Tibial nerve (tissue), 4 donors: ENCODE measurements at regions not wholly inside any gene's neighbourhood (a gene's known extent, or its start where the extent isn't known, plus 50 kb on each side); places are given as distances from the start of the nearest gene placed in this dataset.
"Not testable (repeated sequence)": the region's sequence is repeated elsewhere in the genome, so short reads cannot be mapped to it uniquely, and the experiment has no call there.

ENCODE experiments used
- DNase-seq, 2 donors: peaks; one replicate each; pipeline ENCODE4 v3.0.0-alpha.2; 2019; ENCODE audit warnings: low spot score in 2 of 2
- H3K27ac ChIP-seq, 4 donors: fragments of 200-600 bp; sonication (generic) in 3 of 4; one replicate each; pipeline ENCODE4 v1.5.1; 2017 to 2019; ENCODE audit warnings: mild to moderate bottlenecking in 1 of 4
- H3K27me3 ChIP-seq, 2 donors: fragments of 200-600 bp; sonication (generic) in 1 of 2; one replicate each; pipeline versions ENCODE4 v1.5.1 to v1.6.0; 2017 to 2019
- H3K36me3 ChIP-seq, 3 donors: fragments of 200-600 bp; sonication (generic); one replicate each; pipeline ENCODE4 v1.5.1; 2018 to 2019
- H3K4me1 ChIP-seq, 4 donors: fragments of 200-600 bp; sonication (generic) in 3 of 4; one replicate each; pipeline ENCODE4 v1.5.1; 2017 to 2019
- H3K4me3 ChIP-seq, 4 donors: fragments of 200-600 bp; sonication (generic) in 3 of 4; one replicate each; pipeline ENCODE4 v1.5.1; 2017 to 2019; ENCODE audit warnings: mild to moderate bottlenecking in 1 of 4, moderate library complexity in 1 of 4
- H3K9me3 ChIP-seq, 4 donors: fragments of 200-600 bp; sonication (generic) in 3 of 4; one replicate each; pipeline ENCODE4 v1.5.1; 2017 to 2019
- EP300 ChIP-seq, 2 donors: sonication (generic); formaldehyde crosslinking; IDR thresholded peaks; one replicate each; pipeline ENCODE4 v1.6.1; 2017; ENCODE audit warnings: antibody characterized with exemption in 2 of 2, mild to moderate bottlenecking in 1 of 2
- POLR2A ChIP-seq, 2 donors: fragments of 450-650 bp; IDR thresholded peaks; one replicate each; pipeline ENCODE4 v1.6.1; 2017; ENCODE audit warnings: antibody characterized with exemption in 2 of 2, mild to moderate bottlenecking in 2 of 2, moderate library complexity in 2 of 2
- WGBS, 2 donors: methylation state at CpG; one replicate each; pipeline ENCODE4 v1.1.5; 2018; 5-methylcytosine and 5-hydroxymethylcytosine counted together
- TF ChIP-seq, protein P1 (sequence below), 5 experiments: fragments of 200-600 bp in 3 of 5; fragments of 450-650 bp in 2 of 5; sonication (generic) in 3 of 5; IDR thresholded peaks; one replicate each; pipeline ENCODE4 v1.5.1; 2016 to 2019; ENCODE audit warnings: antibody characterized with exemption in 5 of 5, mild to moderate bottlenecking in 3 of 5, moderate library complexity in 2 of 5

DNA sequence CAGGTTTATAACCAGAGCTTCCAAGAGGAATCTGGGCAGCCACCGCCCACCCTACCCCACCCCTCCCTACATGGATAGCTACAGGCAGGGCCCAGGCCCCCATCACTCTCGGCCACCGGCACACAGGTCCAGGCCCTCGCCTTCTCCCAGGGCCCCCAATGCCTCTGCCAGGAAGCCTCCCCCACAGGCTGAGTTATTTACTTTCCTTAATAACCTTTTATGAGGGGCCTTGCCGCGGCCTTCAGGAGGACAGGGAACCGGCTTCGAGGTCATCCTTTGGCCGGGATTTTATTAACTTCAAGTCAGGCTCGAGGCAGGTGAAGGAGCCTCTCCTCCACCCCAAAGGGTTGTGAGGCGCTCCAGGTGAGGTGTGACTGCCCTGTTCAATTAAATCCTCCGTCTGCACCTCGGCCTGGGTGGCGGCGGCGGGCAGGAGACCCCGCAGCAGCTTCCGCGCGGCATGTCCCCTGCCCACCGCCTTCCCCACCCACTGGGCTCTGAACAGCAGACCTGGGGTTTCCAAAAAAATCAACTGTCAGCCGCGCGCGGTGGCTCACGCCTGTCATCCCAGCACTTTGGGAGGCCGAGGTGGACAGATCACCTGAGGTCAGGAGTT is 106.5 kb downstream of the MICALL2 start:
- Histone ChIP-seq H3K4me1 (no peaks in the 10 kb centered on the region), H3K4me3 (no peak overlapping the region), H3K36me3 (no peaks in the 10 kb centered on the region), H3K27ac (no peak overlapping the region), H3K27me3 (peaks cover 0 to 87% of the 10 kb centered on the region in 2 donors), H3K9me3 (no peaks in the 10 kb centered on the region)
- WGBS, 2 donors, result 68 to 77% methylated on average over 27 of the region's 27 CpGs
- no peak for TF ChIP-seq POLR2A (IDR thresholded peaks at IDR 0.05)
- no peak for TF ChIP-seq EP300 (IDR thresholded peaks at IDR 0.05)
- TF ChIP-seq, protein P1, sequence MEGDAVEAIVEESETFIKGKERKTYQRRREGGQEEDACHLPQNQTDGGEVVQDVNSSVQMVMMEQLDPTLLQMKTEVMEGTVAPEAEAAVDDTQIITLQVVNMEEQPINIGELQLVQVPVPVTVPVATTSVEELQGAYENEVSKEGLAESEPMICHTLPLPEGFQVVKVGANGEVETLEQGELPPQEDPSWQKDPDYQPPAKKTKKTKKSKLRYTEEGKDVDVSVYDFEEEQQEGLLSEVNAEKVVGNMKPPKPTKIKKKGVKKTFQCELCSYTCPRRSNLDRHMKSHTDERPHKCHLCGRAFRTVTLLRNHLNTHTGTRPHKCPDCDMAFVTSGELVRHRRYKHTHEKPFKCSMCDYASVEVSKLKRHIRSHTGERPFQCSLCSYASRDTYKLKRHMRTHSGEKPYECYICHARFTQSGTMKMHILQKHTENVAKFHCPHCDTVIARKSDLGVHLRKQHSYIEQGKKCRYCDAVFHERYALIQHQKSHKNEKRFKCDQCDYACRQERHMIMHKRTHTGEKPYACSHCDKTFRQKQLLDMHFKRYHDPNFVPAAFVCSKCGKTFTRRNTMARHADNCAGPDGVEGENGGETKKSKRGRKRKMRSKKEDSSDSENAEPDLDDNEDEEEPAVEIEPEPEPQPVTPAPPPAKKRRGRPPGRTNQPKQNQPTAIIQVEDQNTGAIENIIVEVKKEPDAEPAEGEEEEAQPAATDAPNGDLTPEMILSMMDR (IDR thresholded peaks at IDR 0.05), result no peak
- no peak for DNase-seq

GRCh38 chr7:1354661-1355567 is 104.4 kb downstream of the MICALL2 start:
- H3K27me3 ChIP-seq, result peaks cover 0 to 72% of the 10 kb centered on the region in 2 donors
- no peaks in the 10 kb centered on the region for H3K36me3 ChIP-seq
- 69 to 73% methylated on average over 24 to 31 of the region's 32 CpGs for WGBS, 2 donors
- TF ChIP-seq POLR2A (IDR thresholded peaks at IDR 0.05) (no peak), EP300 (IDR thresholded peaks at IDR 0.05) (no peak)
- TF ChIP-seq, protein P1 (IDR thresholded peaks at IDR 0.05), result no peak
- peaks cover 0 to 5% (median 0%) of the 10 kb centered on the region in 4 donors for H3K9me3 ChIP-seq
- no peak overlapping the region for H3K4me3 ChIP-seq
- no peak for DNase-seq
- H3K4me1 ChIP-seq, result no peaks in the 10 kb centered on the region
- no peak overlapping the region for H3K27ac ChIP-seq

DNA sequence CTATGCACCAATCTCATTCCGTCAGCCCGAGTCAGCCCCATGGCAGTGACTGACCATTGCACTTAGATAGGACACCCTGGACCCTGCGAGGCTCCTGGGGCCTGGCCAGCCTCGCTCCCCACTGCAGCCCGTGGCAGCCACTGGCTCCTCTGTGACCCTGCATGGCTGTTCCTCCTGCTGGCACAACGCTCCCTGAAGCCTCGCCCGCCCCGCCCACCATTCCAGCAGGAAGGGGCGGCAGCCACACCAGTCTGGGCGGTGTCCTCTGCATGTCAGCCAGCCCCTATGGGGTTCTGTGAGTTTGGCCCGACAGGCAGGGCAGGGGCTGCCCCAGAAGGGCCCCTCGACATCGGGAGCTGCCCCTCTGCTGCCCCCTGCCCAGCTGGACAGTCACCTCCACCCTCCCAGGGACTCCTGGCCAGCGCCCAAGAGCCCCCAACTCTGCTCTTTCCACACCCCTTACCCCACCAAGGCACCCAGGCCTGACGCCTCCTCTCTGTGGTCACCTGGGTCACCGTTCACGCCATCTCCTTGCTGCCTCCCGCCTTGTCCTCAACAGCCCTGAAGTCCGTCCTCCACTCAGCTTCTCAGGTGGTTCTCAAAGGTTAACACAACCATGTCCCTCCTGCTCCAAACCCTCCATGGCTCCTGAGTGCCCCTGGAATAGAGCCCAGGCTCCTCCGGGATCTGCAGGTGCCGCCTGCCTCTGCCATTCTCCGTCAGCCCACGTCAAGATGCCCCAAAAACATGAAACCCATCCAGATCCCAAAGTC is 103.5 kb downstream of the MICALL2 start:
- Histone ChIP-seq H3K27ac (no peak overlapping the region), H3K4me3 (no peak overlapping the region), H3K9me3 (peaks cover 0 to 14% (median 0%) of the 10 kb centered on the region in 4 donors), H3K36me3 (no peaks in the 10 kb centered on the region), H3K27me3 (peaks cover 0 to 68% of the 10 kb centered on the region in 2 donors), H3K4me1 (no peaks in the 10 kb centered on the region)
- WGBS, 2 donors, result 53 to 65% methylated on average over 18 to 20 of the region's 24 CpGs
- no peak for DNase-seq
- TF ChIP-seq POLR2A (IDR thresholded peaks at IDR 0.05) (no peak), EP300 (IDR thresholded peaks at IDR 0.05) (no peak)
- TF ChIP-seq, protein P1 (IDR thresholded peaks at IDR 0.05), result no peak

GRCh38 chr7:1356853-1357252 is 102.4 kb downstream of the MICALL2 start:
- H3K4me3 ChIP-seq, result not testable (repeated sequence)

GRCh38 chr7:1357260-1357600 is 102.0 kb downstream of the MICALL2 start:
- WGBS, 2 donors, result 98 to 100% methylated on average over 3 of the region's 3 CpGs
- not testable (repeated sequence) for H3K36me3 ChIP-seq, H3K27ac ChIP-seq, DNase-seq, H3K4me3 ChIP-seq, H3K4me1 ChIP-seq
- H3K27me3 ChIP-seq, result peaks cover 0 to 54% of the 10 kb centered on the region in 2 donors
- peaks cover 0 to 16% (median 0%) of the 10 kb centered on the region in 4 donors for H3K9me3 ChIP-seq

More at GRCh38 chr7:1356853-1357252, 102.4 kb downstream of the MICALL2 start:
- H3K4me1 ChIP-seq, H3K27ac ChIP-seq, DNase-seq, H3K36me3 ChIP-seq: not testable (repeated sequence)
- Histone ChIP-seq H3K9me3 (peaks cover 0 to 16% (median 0%) of the 10 kb centered on the region in 4 donors), H3K27me3 (peaks cover 0 to 58% of the 10 kb centered on the region in 2 donors)
- 88 to 93% methylated on average over 6 of the region's 6 CpGs for WGBS, 2 donors
